GM12878 (cell line): ENCODE measurements at regions not wholly inside any gene's neighbourhood (a gene's known extent, or its start where the extent isn't known, plus 50 kb on each side); places are given as distances from the start of the nearest gene placed in this dataset.

Source experiments
- E4F1 ChIP-seq: fragments of 450-650 bp; IDR thresholded peaks from 2 replicates; pipeline ENCODE4 v1.6.1; 2018; ENCODE audit warnings: borderline replicate concordance, mild to moderate bottlenecking; ENCODE audit not compliant: partially characterized antibody
- ZSCAN29 ChIP-seq: fragments of 450-650 bp; IDR thresholded peaks from 2 replicates; pipeline ENCODE4 v1.6.1; 2017; ENCODE audit warnings: mild to moderate bottlenecking, moderate library complexity

GRCh38 chr20:54419531-54419930 is 55.9 kb upstream of the DOK5 start (continued):
- TF ChIP-seq E4F1 = no peak
- no peak for TF ChIP-seq ZSCAN29
